SH-SY5Y (cell line): ENCODE measurements at regions not wholly inside any gene's neighbourhood (a gene's known extent, or its start where the extent isn't known, plus 50 kb on each side); places are given as distances from the start of the nearest gene placed in this dataset.

Experiments used
- GATA2 ChIP-seq: IDR thresholded peaks from 2 replicates; pipeline ENCODE4 v1.6.1; 2011; ENCODE audit warnings: mild to moderate bottlenecking, low read depth, low read length
- GATA3 ChIP-seq: IDR thresholded peaks from 2 replicates; pipeline ENCODE4 v1.6.1; 2011; ENCODE audit warnings: low read depth, mild to moderate bottlenecking, low read length, moderate library complexity

- no peak for TF ChIP-seq GATA3
- TF ChIP-seq GATA2: no peak
Observed at GRCh38 chr1:14082331-14082730, 382.3 kb downstream of the PRDM2 start.
